SK-N-SH treated with all-trans-retinoic acid at 6 μM for 48 hours (cell line): ENCODE measurements at regions not wholly inside any gene's neighbourhood (a gene's known extent, or its start where the extent isn't known, plus 50 kb on each side); places are given as distances from the start of the nearest gene placed in this dataset.

Experiments
- ATAC-seq: fragments of 200-7000 bp; cut with Tn5 transposase; 3 replicates; pipeline ENCODE4 v1.9.1; 2020; ENCODE audit warnings: mild to moderate bottlenecking, moderate library complexity
- ARNTL ChIP-seq: fragments of 450-650 bp; formaldehyde crosslinking; IDR thresholded peaks from 2 replicates; pipeline ENCODE4 v1.5.0; 2020; ENCODE audit warnings: low read depth, mild to moderate bottlenecking, moderate library complexity, borderline replicate concordance
- BACH2 ChIP-seq: fragments of 250-450 bp; sonication (Bioruptor Pico); IDR thresholded peaks from 2 replicates; pipeline ENCODE4 v1.9.0; 2021; ENCODE audit warnings: mild to moderate bottlenecking, borderline replicate concordance
- CREB5 ChIP-seq: fragments of 250-450 bp; sonication (Bioruptor Pico); IDR thresholded peaks from 2 replicates; pipeline ENCODE4 v1.5.1; 2020; ENCODE audit warnings: low read depth, mild to moderate bottlenecking, moderate library complexity
- CSDC2 ChIP-seq: fragments of 250-450 bp; sonication (Bioruptor Pico); IDR thresholded peaks from 2 replicates; pipeline ENCODE4 v1.5.0; 2020; ENCODE audit warnings: mild to moderate bottlenecking, moderate library complexity
- ESRRG ChIP-seq: fragments of 250-450 bp; sonication (Bioruptor Pico); IDR thresholded peaks from 2 replicates; pipeline ENCODE4 v1.6.1; 2021; ENCODE audit warnings: mild to moderate bottlenecking
- GLIS3 ChIP-seq: fragments of 250-450 bp; sonication (Bioruptor Pico); IDR thresholded peaks from 2 replicates; pipeline ENCODE4 v1.5.0; 2020; ENCODE audit warnings: mild to moderate bottlenecking, moderate library complexity
- ISL1 ChIP-seq: fragments of 250-450 bp; sonication (Bioruptor Pico); IDR thresholded peaks from 2 replicates; pipeline ENCODE4 v2.1.2; 2022; ENCODE audit warnings: mild to moderate bottlenecking, moderate library complexity
- PATZ1 ChIP-seq: fragments of 250-450 bp; sonication (Bioruptor Pico); IDR thresholded peaks from 2 replicates; pipeline ENCODE4 v1.8.0; 2020; ENCODE audit warnings: mild to moderate bottlenecking, moderate library complexity, borderline replicate concordance
- POU6F1 ChIP-seq: fragments of 250-450 bp; sonication (Bioruptor Pico); IDR thresholded peaks from 2 replicates; pipeline ENCODE4 v1.8.0; 2021; ENCODE audit warnings: low read depth, mild to moderate bottlenecking, moderate library complexity, borderline replicate concordance
- PPARA ChIP-seq: fragments of 250-450 bp; sonication (Bioruptor Pico); IDR thresholded peaks from 2 replicates; pipeline ENCODE4 v1.5.0; 2020; ENCODE audit warnings: mild to moderate bottlenecking, borderline replicate concordance
- RARB ChIP-seq: fragments of 250-450 bp; sonication (Bioruptor Pico); IDR thresholded peaks from 2 replicates; pipeline ENCODE4 v1.8.0; 2021; ENCODE audit warnings: mild to moderate bottlenecking, moderate library complexity
- SNAI2 ChIP-seq: fragments of 250-450 bp; sonication (Bioruptor Pico); IDR thresholded peaks from 2 replicates; pipeline ENCODE4 v1.5.0; 2020; ENCODE audit warnings: mild to moderate bottlenecking, moderate library complexity
- TCF4 ChIP-seq: fragments of 250-450 bp; sonication (Bioruptor Pico); IDR thresholded peaks from 2 replicates; pipeline ENCODE4 v1.8.0; 2021; ENCODE audit warnings: mild to moderate bottlenecking, moderate library complexity, borderline replicate concordance
- TSHZ2 ChIP-seq: fragments of 250-450 bp; sonication (Bioruptor Pico); IDR thresholded peaks from 2 replicates; pipeline ENCODE4 v1.5.0; 2020; ENCODE audit warnings: mild to moderate bottlenecking, moderate library complexity
- ZC3H10 ChIP-seq: fragments of 250-450 bp; sonication (Bioruptor Pico); IDR thresholded peaks from 2 replicates; pipeline ENCODE4 v1.5.1; 2021; ENCODE audit warnings: mild to moderate bottlenecking, moderate library complexity
- ZFP3 ChIP-seq: fragments of 250-450 bp; sonication (Bioruptor Pico); IDR thresholded peaks from 2 replicates; pipeline ENCODE4 v1.5.0; 2020; ENCODE audit warnings: mild to moderate bottlenecking, moderate library complexity
- ZFP30 ChIP-seq: fragments of 450-650 bp; formaldehyde crosslinking; IDR thresholded peaks from 2 replicates; pipeline ENCODE4 v1.5.0; 2022; ENCODE audit warnings: mild to moderate bottlenecking, moderate library complexity
- ZNF565 ChIP-seq: fragments of 450-650 bp; formaldehyde crosslinking; conservative IDR thresholded peaks from 2 replicates; pipeline ENCODE4 v1.5.0; 2020; ENCODE audit warnings: low read depth, mild to moderate bottlenecking, moderate library complexity
- ZNF70 ChIP-seq: fragments of 450-650 bp; formaldehyde crosslinking; IDR thresholded peaks from 2 replicates; pipeline ENCODE4 v1.5.0; 2020; ENCODE audit warnings: mild to moderate bottlenecking, moderate library complexity
- ZNF8 ChIP-seq: fragments of 450-650 bp; formaldehyde crosslinking; IDR thresholded peaks from 2 replicates; pipeline ENCODE4 v1.5.0; 2020; ENCODE audit warnings: mild to moderate bottlenecking, moderate library complexity
- TF ChIP-seq, protein P1 (sequence below): fragments of 250-450 bp; sonication (Bioruptor Pico); IDR thresholded peaks from 2 replicates; pipeline ENCODE4 v1.5.1; 2021; ENCODE audit warnings: mild to moderate bottlenecking, moderate library complexity

DNA sequence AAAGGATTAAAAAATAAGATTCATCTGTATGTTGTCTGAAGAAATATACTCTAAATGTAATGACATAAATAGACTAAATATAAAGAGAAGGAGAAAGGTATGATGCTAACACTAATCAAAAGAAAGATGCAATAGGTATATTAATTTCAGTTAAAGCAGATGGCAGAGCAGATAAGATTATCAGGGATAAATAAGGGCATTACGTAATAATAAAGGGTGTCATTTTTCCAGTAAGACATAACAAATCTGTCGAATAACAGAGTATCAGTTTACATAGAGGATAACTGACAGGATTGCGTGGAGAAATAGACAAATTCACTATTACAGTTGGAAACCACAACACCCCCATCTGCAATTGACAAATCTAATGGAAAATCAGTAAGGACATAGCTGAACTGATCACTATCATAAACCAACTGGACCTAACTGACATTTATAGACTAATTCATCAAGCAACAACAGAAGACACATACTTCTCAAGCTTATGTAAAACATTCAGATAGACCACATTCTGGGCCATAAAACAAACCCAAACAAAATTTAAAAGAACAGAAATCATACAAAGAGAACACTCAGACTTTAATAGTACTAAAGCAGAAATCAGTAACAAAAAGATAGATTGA is 384.1 kb upstream of the COBL start:
- ATAC-seq, result no peak
- no peak for TF ChIP-seq CREB5 (CRISPR knock-in tag)
- no peak for TF ChIP-seq ARNTL (CRISPR knock-in tag)
- no peak for TF ChIP-seq RARB (CRISPR knock-in tag)
- TF ChIP-seq ESRRG (CRISPR knock-in tag), result no peak
- no peak for TF ChIP-seq ZFP3 (CRISPR knock-in tag)
- TF ChIP-seq TSHZ2 (CRISPR knock-in tag), result no peak
- no peak for TF ChIP-seq ZNF8 (CRISPR knock-in tag)
- TF ChIP-seq SNAI2 (CRISPR knock-in tag), result no peak
- TF ChIP-seq ZFP30 (CRISPR knock-in tag), result no peak
- no peak for TF ChIP-seq POU6F1
- TF ChIP-seq, protein P1, sequence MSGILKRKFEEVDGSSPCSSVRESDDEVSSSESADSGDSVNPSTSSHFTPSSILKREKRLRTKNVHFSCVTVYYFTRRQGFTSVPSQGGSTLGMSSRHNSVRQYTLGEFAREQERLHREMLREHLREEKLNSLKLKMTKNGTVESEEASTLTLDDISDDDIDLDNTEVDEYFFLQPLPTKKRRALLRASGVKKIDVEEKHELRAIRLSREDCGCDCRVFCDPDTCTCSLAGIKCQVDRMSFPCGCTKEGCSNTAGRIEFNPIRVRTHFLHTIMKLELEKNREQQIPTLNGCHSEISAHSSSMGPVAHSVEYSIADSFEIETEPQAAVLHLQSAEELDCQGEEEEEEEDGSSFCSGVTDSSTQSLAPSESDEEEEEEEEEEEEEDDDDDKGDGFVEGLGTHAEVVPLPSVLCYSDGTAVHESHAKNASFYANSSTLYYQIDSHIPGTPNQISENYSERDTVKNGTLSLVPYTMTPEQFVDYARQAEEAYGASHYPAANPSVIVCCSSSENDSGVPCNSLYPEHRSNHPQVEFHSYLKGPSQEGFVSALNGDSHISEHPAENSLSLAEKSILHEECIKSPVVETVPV (CRISPR knock-in tag), result no peak
- TF ChIP-seq CSDC2 (CRISPR knock-in tag), result no peak
- TF ChIP-seq TCF4 (CRISPR knock-in tag), result no peak
- TF ChIP-seq ISL1 (CRISPR knock-in tag), result no peak
- TF ChIP-seq ZC3H10 (CRISPR knock-in tag), result no peak
- TF ChIP-seq BACH2 (CRISPR knock-in tag), result no peak
- no peak for TF ChIP-seq PPARA

GRCh38 chr7:51693258-51693657 is 376.6 kb upstream of the COBL start:
- no peak for TF ChIP-seq ZNF70 (CRISPR knock-in tag)
- no peak for TF ChIP-seq TCF4 (CRISPR knock-in tag)
- no peak for TF ChIP-seq ESRRG (CRISPR knock-in tag)
- no peak for TF ChIP-seq ZNF565 (CRISPR knock-in tag)
- TF ChIP-seq PATZ1 (CRISPR knock-in tag), result no peak
- no peak for TF ChIP-seq ZFP30 (CRISPR knock-in tag)
- TF ChIP-seq, protein P1 (CRISPR knock-in tag), result no peak
- no peak for TF ChIP-seq ZFP3 (CRISPR knock-in tag)
- no peak for TF ChIP-seq ZC3H10 (CRISPR knock-in tag)
- TF ChIP-seq PPARA, result no peak
- no peak for TF ChIP-seq BACH2 (CRISPR knock-in tag)
- no peak for TF ChIP-seq ISL1 (CRISPR knock-in tag)
- TF ChIP-seq TSHZ2 (CRISPR knock-in tag), result no peak
- TF ChIP-seq SNAI2 (CRISPR knock-in tag), result no peak
- no peak for TF ChIP-seq GLIS3 (CRISPR knock-in tag)
- no peak for TF ChIP-seq ZNF8 (CRISPR knock-in tag)
- no peak for TF ChIP-seq RARB (CRISPR knock-in tag)
- TF ChIP-seq ARNTL (CRISPR knock-in tag), result no peak
- ATAC-seq, result no peak
